ENCODE measurements at regions not wholly inside any gene's neighbourhood (a gene's known extent, or its start where the extent isn't known, plus 50 kb on each side); places are given as distances from the start of the nearest gene placed in this dataset.

GRCh38 chr18:31241900-31242409, 76.0 kb upstream of the DSG1 start:
- peak; percentile 69 to 98 (median 74) for TF ChIP-seq CTCF (optimal IDR thresholded peaks at IDR 0.05 in 1 of 3, IDR thresholded peaks at IDR 0.05 in 1 of 3, conservative IDR thresholded peaks at IDR 0.05 in 1 of 3; ENCODE audit: extremely low read depth in 1 of 3, insufficient read depth in 2 of 3, low read length in 3 of 3)
- no peak for TF ChIP-seq EZH2 (IDR thresholded peaks at IDR 0.05; ENCODE audit: low read length)
